K562 (cell line): ENCODE measurements at regions not wholly inside any gene's neighbourhood (a gene's known extent, or its start where the extent isn't known, plus 50 kb on each side); places are given as distances from the start of the nearest gene placed in this dataset.

ENCODE experiments used
- ETS2 ChIP-seq: IDR thresholded peaks from 2 replicates; pipeline ENCODE4 v1.6.1; 2016; ENCODE audit warnings: borderline replicate concordance, missing genetic modification characterization, mild to moderate bottlenecking, moderate library complexity, missing compliant biosample characterization; ENCODE audit not compliant: poor library complexity, severe bottlenecking
- HINFP ChIP-seq: fragments of 450-650 bp; conservative IDR thresholded peaks from 2 replicates; pipeline ENCODE4 v1.6.1; 2016; ENCODE audit warnings: missing genetic modification characterization, low read depth, mild to moderate bottlenecking, control low read depth, missing compliant biosample characterization
- MLLT1 ChIP-seq, 2 experiments: fragments of 450-650 bp; IDR thresholded peaks; 2 replicates each; pipeline ENCODE4 v1.6.1; 2016
- RBM25 ChIP-seq: fragments of 200-400 bp; formaldehyde crosslinking; IDR thresholded peaks from 2 replicates; pipeline ENCODE4 v1.6.1; 2018; ENCODE audit warnings: low read length, low read depth, moderate library complexity; ENCODE audit not compliant: severe bottlenecking
- SMC3 ChIP-seq: conservative IDR thresholded peaks from 2 replicates; pipeline ENCODE4 v1.6.1; 2011; ENCODE audit warnings: low read depth, low read length, improper control_type of control experiment; ENCODE audit not compliant: insufficient read depth
- TOE1 ChIP-seq, 2 experiments: fragments of 450-650 bp in 1 of 2; sonication (generic) in 1 of 2; formaldehyde crosslinking in 1 of 2; IDR thresholded peaks; 2 replicates each; pipeline versions ENCODE4 v1.7.1 to v1.8.0; 2016 to 2022; ENCODE audit warnings: borderline replicate concordance in 2 of 2, mild to moderate bottlenecking in 2 of 2, antibody characterized with exemption in 1 of 2, inconsistent platforms in 1 of 2, low read depth in 1 of 2, missing genetic modification reagents in 1 of 2, moderate library complexity in 1 of 2
- ZNF232 ChIP-seq: sonication (generic); formaldehyde crosslinking; IDR thresholded peaks from 2 replicates; pipeline ENCODE4 v1.8.0; 2022; ENCODE audit warnings: mild to moderate bottlenecking, missing genetic modification reagents
- ZNF384 ChIP-seq: IDR thresholded peaks from 2 replicates; pipeline ENCODE4 v1.6.1; 2012; ENCODE audit warnings: low read depth, low read length, improper control_type of control experiment
- ZNF583 ChIP-seq: fragments of 250-450 bp; sonication (Bioruptor Pico); IDR thresholded peaks from 2 replicates; pipeline ENCODE4 v1.4.0; 2020
- ZNF699 ChIP-seq: fragments of 250-450 bp; sonication (Bioruptor Pico); IDR thresholded peaks from 2 replicates; pipeline ENCODE4 v1.8.0; 2021; ENCODE audit warnings: mild to moderate bottlenecking, moderate library complexity; ENCODE audit not compliant: insufficient replicate concordance
- ZNF830 ChIP-seq: fragments of 250-450 bp; sonication (Bioruptor Pico); IDR thresholded peaks from 2 replicates; pipeline ENCODE4 v1.5.0; 2021; ENCODE audit warnings: mild to moderate bottlenecking
- TF ChIP-seq, protein P1 (sequence below): fragments of 450-650 bp; formaldehyde crosslinking; IDR thresholded peaks from 2 replicates; pipeline ENCODE4 v1.4.0; 2020; ENCODE audit warnings: mild to moderate bottlenecking, moderate library complexity

- TF ChIP-seq, protein P1, sequence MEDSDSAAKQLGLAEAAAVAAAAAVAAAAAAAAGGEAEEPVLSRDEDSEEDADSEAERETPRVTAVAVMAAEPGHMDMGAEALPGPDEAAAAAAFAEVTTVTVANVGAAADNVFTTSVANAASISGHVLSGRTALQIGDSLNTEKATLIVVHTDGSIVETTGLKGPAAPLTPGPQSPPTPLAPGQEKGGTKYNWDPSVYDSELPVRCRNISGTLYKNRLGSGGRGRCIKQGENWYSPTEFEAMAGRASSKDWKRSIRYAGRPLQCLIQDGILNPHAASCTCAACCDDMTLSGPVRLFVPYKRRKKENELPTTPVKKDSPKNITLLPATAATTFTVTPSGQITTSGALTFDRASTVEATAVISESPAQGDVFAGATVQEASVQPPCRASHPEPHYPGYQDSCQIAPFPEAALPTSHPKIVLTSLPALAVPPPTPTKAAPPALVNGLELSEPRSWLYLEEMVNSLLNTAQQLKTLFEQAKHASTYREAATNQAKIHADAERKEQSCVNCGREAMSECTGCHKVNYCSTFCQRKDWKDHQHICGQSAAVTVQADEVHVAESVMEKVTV, result no peak
- TF ChIP-seq ZNF232, result no peak
- no peak for TF ChIP-seq RBM25
- no peak for TF ChIP-seq TOE1 (IDR thresholded peaks at IDR 0.05; ENCODE audit: borderline replicate concordance)
- TF ChIP-seq TOE1 (CRISPR knock-in tag; IDR thresholded peaks at IDR 0.05; ENCODE audit: borderline replicate concordance, low read depth), result no peak
- no peak for TF ChIP-seq ZNF583 (CRISPR knock-in tag)
- TF ChIP-seq SMC3, result no peak
- no peak for TF ChIP-seq ZNF699 (CRISPR knock-in tag)
- no peak for TF ChIP-seq ETS2 (tag)
- no peak for TF ChIP-seq HINFP (tag)
- no peak for TF ChIP-seq ZNF830 (CRISPR knock-in tag)
- no peak for TF ChIP-seq MLLT1 (IDR thresholded peaks at IDR 0.05)
- TF ChIP-seq ZNF384, result no peak
Observed at GRCh38 chr10:31132681-31133244, 101.1 kb upstream of the ZNF438 start (continued).
